LNCaP clone FGC (cell line): ENCODE measurements at regions not wholly inside any gene's neighbourhood (a gene's known extent, or its start where the extent isn't known, plus 50 kb on each side); places are given as distances from the start of the nearest gene placed in this dataset.
A peak's percentile ranks its signal among the peaks of the same experiment; 100 is the strongest.
"Not testable (repeated sequence)": the region's sequence is repeated elsewhere in the genome, so short reads cannot be mapped to it uniquely, and the experiment has no call there.

Source experiments
- DNase-seq: peaks from one replicate; pipeline ENCODE4 v3.0.0-alpha.2; 2011; ENCODE audit warnings: low read depth
- H3K4me3 ChIP-seq: 2 replicates; pipeline ENCODE4 v1.5.1; 2011; ENCODE audit warnings: mild to moderate bottlenecking, low read depth, low read length, control low read depth
- CTCF ChIP-seq: IDR thresholded peaks from 2 replicates; pipeline ENCODE4 v1.5.1; 2012; ENCODE audit warnings: mild to moderate bottlenecking; ENCODE audit not compliant: control insufficient read depth, insufficient read depth; ENCODE audit errors: extremely low read depth

- peak; percentile 63 for TF ChIP-seq CTCF
- peak; percentile 77 for DNase-seq
- no peak overlapping the region for H3K4me3 ChIP-seq
These were observed 189.2 kb upstream of the THRB start for GRCh38 chr3:24683633-24684384.

- H3K4me3 ChIP-seq = no peak overlapping the region
- DNase-seq = no peak
- TF ChIP-seq CTCF = no peak
These were observed 189.9 kb upstream of the THRB start for GRCh38 chr3:24684506-24685023.

- H3K4me3 ChIP-seq = no peak overlapping the region
- DNase-seq = no peak
- TF ChIP-seq CTCF = no peak
These were observed 192.2 kb upstream of the THRB start for GRCh38 chr3:24686808-24687207.

GRCh38 chr3:24687671-24688070 is 193.0 kb upstream of the THRB start:
- no peak for TF ChIP-seq CTCF
- no peak for DNase-seq
- no peak overlapping the region for H3K4me3 ChIP-seq

- no peak overlapping the region for H3K4me3 ChIP-seq
- no peak for DNase-seq
- no peak for TF ChIP-seq CTCF
These were observed 193.9 kb upstream of the THRB start for GRCh38 chr3:24688446-24689148.

- no peak for DNase-seq
- H3K4me3 ChIP-seq = no peak overlapping the region
- TF ChIP-seq CTCF = no peak
These were observed 194.7 kb upstream of the THRB start for GRCh38 chr3:24689353-24689752.

GRCh38 chr3:24690777-24691176 is 196.1 kb upstream of the THRB start:
- DNase-seq = no peak
- TF ChIP-seq CTCF = no peak
- no peak overlapping the region for H3K4me3 ChIP-seq

GRCh38 chr3:24699078-24699477 is 204.4 kb upstream of the THRB start:
- not testable (repeated sequence) for H3K4me3 ChIP-seq, DNase-seq
